ENCODE measurements at regions not wholly inside any gene's neighbourhood (a gene's known extent, or its start where the extent isn't known, plus 50 kb on each side); places are given as distances from the start of the nearest gene placed in this dataset.

DNA sequence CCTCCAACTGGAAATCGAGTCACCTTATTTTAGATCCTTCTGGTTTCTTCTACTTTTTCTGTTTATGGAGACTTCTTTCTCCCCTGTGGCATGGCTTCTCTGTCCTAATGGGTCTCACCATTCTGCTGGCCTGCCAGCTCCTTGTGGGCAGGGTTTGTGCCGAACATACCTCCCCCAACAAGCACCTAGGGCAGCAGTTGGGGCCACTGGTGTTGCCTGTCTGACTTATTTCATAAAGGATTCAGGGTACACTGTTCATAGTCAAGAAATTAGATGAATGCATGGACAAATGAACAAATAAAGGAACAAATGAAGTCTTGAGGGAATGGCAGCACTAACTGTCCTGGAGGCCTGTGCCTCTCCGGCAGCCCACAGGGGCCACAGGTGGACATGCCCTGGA lies 55.6 kb upstream of the DOCK1 start:
- no peak overlapping the region for H3K4me3 Mint-ChIP-seq
- no peaks in the 10 kb centered on the region for H3K27me3 Mint-ChIP-seq
- no peak overlapping the region for H3K27ac Mint-ChIP-seq
- H3K4me1 Mint-ChIP-seq = no peaks in the 10 kb centered on the region
- no peaks in the 10 kb centered on the region for H3K36me3 Mint-ChIP-seq
- H3K9me3 Mint-ChIP-seq = peaks cover 3 to 5% (median 4%) of the 10 kb centered on the region in 3 donors

DNA sequence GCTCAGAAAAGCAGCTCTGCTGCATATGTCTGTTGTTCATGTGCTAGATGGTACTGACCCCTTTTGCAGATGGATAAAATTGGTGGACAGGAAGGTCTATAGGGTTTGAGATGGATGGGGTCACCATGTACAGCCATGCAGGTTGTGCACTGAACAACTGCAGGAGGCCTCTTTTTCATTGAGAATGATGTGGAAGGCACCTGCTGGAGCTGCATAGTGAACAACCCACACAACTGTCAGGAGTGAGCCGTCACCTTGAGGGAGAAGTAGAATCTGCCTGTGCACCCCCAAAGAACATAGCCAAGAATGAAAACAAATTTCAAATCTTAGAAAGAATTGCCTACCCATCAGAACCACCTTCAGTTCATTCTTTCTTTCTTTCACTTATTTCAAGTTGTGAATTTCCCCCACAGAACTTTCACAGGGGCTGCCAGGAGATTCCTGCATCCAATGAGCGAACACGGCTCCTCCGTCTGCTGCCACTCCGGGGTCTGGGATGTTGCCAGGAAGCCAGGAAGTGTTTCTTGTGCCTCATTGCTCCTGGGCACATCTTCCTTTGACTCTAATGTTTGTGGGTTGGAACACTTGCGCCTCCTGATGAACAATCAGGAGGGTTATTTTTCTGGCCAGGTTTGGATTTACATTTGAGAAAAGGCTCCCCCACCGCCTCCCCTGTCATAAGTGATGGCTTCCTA lies 53.7 kb upstream of the DOCK1 start:
- Mint-ChIP-seq H3K27me3 (no peaks in the 10 kb centered on the region), H3K36me3 (no peaks in the 10 kb centered on the region), H3K27ac (no peak overlapping the region), H3K4me1 (no peaks in the 10 kb centered on the region), H3K4me3 (no peak overlapping the region), H3K9me3 (peaks cover 3 to 5% (median 4%) of the 10 kb centered on the region in 3 donors)

DNA sequence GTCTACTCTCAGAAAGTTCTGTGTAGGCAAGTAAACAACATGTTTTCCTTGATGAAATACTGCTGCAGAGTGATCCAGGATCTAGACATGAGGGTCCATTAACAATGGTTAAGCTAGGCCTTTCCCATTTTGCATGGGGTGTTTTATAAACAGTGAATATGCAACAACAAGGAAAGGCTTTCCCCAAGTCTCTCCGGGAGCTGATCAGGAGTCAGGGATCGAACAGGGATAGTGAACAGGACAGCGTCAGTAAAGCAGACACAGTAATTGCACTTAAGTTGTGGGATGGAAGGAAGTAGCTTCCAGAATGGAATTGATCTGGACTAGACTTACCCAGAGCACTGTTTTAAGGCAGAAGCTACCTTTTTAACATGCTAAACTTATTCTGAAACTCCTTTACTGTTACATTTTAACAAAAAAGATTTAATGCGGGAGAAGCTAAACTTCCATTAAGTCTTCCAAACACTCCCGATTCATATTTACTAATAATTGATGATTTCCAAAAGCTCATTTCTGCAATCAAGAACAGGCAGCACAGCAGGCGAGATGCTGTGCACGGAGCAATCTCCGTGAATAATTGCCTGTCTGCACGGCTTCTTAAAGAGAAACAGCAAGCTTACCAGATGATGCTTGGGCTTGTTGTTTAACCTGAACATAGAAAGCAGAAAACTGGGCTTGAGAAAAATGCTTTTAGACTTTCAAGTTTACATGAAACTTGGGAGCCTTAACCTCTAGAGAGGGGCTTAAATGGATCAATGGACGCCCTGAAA lies 50.3 kb upstream of the DOCK1 start:
- Mint-ChIP-seq H3K4me3 (no peak overlapping the region), H3K27me3 (no peaks in the 10 kb centered on the region), H3K4me1 (no peaks in the 10 kb centered on the region), H3K27ac (no peak overlapping the region), H3K36me3 (no peaks in the 10 kb centered on the region), H3K9me3 (peaks cover 0 to 9% (median 4%) of the 10 kb centered on the region in 3 donors)

Data from IgD-negative memory B cell (primary cell).